GM10266 (cell line): ENCODE measurements at regions not wholly inside any gene's neighbourhood (a gene's known extent, or its start where the extent isn't known, plus 50 kb on each side); places are given as distances from the start of the nearest gene placed in this dataset.

Source experiments
- DNase-seq: peaks from one replicate; pipeline ENCODE4 v3.0.0; 2012; ENCODE audit errors: extremely low spot score
- TF ChIP-seq, protein P1 (sequence below): IDR thresholded peaks from 2 replicates; pipeline ENCODE4 v1.5.1; 2012; ENCODE audit warnings: mild to moderate bottlenecking, low read depth; ENCODE audit not compliant: control insufficient read depth, insufficient read depth; ENCODE audit errors: missing control alignments

DNA sequence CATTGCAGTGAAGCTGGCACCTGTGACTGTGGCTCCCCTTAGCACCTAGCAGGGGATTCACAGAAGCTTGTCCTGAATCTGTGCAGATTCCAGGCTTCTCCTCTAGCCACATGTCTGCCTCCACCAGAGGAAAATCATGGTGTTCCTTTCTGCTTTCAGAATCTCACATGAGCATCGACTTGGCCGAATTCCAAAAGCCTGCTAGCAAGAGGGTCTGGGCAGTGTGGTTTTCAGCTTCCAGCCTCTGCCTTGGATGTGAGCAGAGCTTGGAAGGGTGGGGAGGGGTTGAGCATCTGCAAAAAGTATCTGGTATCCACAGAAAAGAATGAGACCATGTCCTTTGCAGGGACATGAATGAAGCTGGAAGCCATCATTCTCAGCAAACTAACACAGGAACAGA, 911.1 kb downstream of the TBC1D22A start:
- TF ChIP-seq, protein P1, sequence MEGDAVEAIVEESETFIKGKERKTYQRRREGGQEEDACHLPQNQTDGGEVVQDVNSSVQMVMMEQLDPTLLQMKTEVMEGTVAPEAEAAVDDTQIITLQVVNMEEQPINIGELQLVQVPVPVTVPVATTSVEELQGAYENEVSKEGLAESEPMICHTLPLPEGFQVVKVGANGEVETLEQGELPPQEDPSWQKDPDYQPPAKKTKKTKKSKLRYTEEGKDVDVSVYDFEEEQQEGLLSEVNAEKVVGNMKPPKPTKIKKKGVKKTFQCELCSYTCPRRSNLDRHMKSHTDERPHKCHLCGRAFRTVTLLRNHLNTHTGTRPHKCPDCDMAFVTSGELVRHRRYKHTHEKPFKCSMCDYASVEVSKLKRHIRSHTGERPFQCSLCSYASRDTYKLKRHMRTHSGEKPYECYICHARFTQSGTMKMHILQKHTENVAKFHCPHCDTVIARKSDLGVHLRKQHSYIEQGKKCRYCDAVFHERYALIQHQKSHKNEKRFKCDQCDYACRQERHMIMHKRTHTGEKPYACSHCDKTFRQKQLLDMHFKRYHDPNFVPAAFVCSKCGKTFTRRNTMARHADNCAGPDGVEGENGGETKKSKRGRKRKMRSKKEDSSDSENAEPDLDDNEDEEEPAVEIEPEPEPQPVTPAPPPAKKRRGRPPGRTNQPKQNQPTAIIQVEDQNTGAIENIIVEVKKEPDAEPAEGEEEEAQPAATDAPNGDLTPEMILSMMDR = no peak
- no peak for DNase-seq

- DNase-seq = no peak
- TF ChIP-seq, protein P1 = no peak
Observed at GRCh38 chr22:47672526-47672925, 910.1 kb downstream of the TBC1D22A start.

DNA sequence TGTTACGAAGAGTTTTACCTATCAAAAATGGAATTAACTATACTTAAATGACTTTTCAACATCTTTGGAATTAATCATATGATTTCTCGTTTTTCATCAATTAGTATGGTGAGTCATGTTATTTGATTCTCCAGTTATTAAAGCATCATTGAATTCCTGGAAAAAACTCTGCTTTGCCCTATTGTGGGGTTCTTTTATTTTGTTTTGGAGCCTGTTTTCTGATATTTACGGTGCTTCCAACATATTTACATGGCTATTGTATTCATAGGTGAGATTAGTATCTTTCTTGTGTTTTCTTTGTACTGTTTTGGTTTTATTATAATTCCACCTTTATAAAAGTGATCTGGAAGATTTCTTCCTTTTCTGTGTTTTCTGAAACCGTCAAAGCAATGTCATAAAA, 902.7 kb downstream of the TBC1D22A start:
- TF ChIP-seq, protein P1 = no peak

GRCh38 chr22:47663615-47664605, 901.5 kb downstream of the TBC1D22A start:
- TF ChIP-seq, protein P1 = no peak
- no peak for DNase-seq

More for the DNA sequence above, 902.7 kb downstream of the TBC1D22A start:
- DNase-seq = no peak

GRCh38 chr22:47659467-47660223, 897.2 kb downstream of the TBC1D22A start:
- TF ChIP-seq, protein P1 = no peak
- no peak for DNase-seq

GRCh38 chr22:47658182-47658581, 895.7 kb downstream of the TBC1D22A start:
- DNase-seq = no peak
- TF ChIP-seq, protein P1 = no peak
